Right lobe of liver (tissue), 6 donors: ENCODE measurements at regions not wholly inside any gene's neighbourhood (a gene's known extent, or its start where the extent isn't known, plus 50 kb on each side); places are given as distances from the start of the nearest gene placed in this dataset.

Experiments
- ATAC-seq, 4 donors: fragments of 200-7000 bp; cut with Tn5 transposase; one replicate each; pipeline ENCODE4 v1.9.1; 2020; ENCODE audit warnings: mild to moderate bottlenecking in 4 of 4, moderate library complexity in 4 of 4
- DNase-seq, 3 donors: peaks; one replicate each; pipeline ENCODE4 v3.0.0-alpha.2; 2020
- H3K27ac ChIP-seq, 3 donors: fragments of 200-600 bp; one replicate each; pipeline ENCODE4 v1.8.0; 2022
- H3K27me3 ChIP-seq, 2 donors: fragments of 200-600 bp; one replicate each; pipeline ENCODE4 v1.8.0; 2022
- H3K36me3 ChIP-seq, 4 donors: fragments of 200-600 bp; sonication (generic) in 1 of 4; one replicate each; pipeline versions ENCODE4 v1.5.1 to v1.8.0; 2017 to 2022; ENCODE audit warnings: control low read depth in 1 of 4
- H3K4me1 ChIP-seq, 4 donors: fragments of 200-600 bp; sonication (generic) in 1 of 4; one replicate each; pipeline versions ENCODE4 v1.5.1 to v1.8.0; 2017 to 2022; ENCODE audit warnings: control low read depth in 1 of 4
- H3K4me3 ChIP-seq, 3 donors: fragments of 200-600 bp; one replicate each; pipeline ENCODE4 v1.8.0; 2022
- H3K9me3 ChIP-seq, 4 donors: fragments of 200-600 bp; sonication (generic) in 1 of 4; one replicate each; pipeline versions ENCODE4 v1.5.1 to v1.8.0; 2017 to 2022; ENCODE audit warnings: control low read depth in 1 of 4
- POLR2A ChIP-seq: fragments of 450-650 bp; IDR thresholded peaks from one replicate; pipeline ENCODE4 v1.6.1; 2017; ENCODE audit warnings: antibody characterized with exemption, mild to moderate bottlenecking
- WGBS: methylation state at CpG from one replicate; pipeline ENCODE4 v1.1.6; 2018; ENCODE audit warnings: low coverage, low lambda C conversion rate; ENCODE audit not compliant: insufficient coverage; ENCODE audit errors: missing lambda C conversion rate; 5-methylcytosine and 5-hydroxymethylcytosine counted together
- intact Hi-C, 2 donors: fragments of 100-400 bp; cut with DNase I; formaldehyde crosslinking; loops; one replicate each; pipeline versions ENCODE4 v1.11.2 to v1.14.1; 2022
- TF ChIP-seq, protein P1 (sequence below), 4 donors: fragments of 200-600 bp in 3 of 4; fragments of 450-650 bp in 1 of 4; IDR thresholded peaks; one replicate each; pipeline versions ENCODE4 v1.5.1 to v1.8.0; 2016 to 2022; ENCODE audit warnings: antibody characterized with exemption in 4 of 4, mild to moderate bottlenecking in 2 of 4
- donor health status: DM: no; HTN: yes; CAD: no.
- donor health status: DM: no; HTN: no; CAD: no.
- donor health status: DM: no; HTN: no; CAD: no.
- donor health status: DM: no; HTN: yes; CAD: no.
- donor health status: DM: no; HTN: yes; CAD: no.

DNA sequence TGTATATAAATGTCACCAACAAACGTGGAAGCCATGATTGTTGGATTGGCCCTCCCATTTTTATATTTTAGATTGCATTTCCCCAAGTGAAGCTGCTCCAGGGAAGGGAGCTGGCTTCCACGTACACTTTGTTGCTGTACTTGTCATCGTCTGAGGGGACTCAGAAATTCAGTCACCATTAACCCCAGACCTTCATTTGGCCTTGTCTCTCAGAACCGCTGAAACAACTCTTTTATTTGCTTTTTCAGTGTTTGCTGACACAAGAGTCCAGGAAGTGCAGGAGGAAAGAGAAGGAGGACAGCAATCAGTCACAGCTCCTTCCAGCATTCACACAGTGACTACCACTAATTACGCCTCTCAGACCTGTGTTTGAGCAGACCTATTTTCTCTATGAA, 276.5 kb downstream of the TBL1XR1 start:
- Histone ChIP-seq H3K4me3 (peak overlapping the region in 1 of 3 donors; percentile 12), H3K4me1 (peaks cover 0 to 12% (median 0%) of the 10 kb centered on the region in 4 donors), H3K27me3 (no peaks in the 10 kb centered on the region), H3K9me3 (no peaks in the 10 kb centered on the region), H3K36me3 (no peaks in the 10 kb centered on the region), H3K27ac (peak overlapping the region in 1 of 3 donors; percentile 9)
- DNase-seq (no peak), ATAC-seq (peak; percentile 62 to 94 (median 88))
- TF ChIP-seq, protein P1, sequence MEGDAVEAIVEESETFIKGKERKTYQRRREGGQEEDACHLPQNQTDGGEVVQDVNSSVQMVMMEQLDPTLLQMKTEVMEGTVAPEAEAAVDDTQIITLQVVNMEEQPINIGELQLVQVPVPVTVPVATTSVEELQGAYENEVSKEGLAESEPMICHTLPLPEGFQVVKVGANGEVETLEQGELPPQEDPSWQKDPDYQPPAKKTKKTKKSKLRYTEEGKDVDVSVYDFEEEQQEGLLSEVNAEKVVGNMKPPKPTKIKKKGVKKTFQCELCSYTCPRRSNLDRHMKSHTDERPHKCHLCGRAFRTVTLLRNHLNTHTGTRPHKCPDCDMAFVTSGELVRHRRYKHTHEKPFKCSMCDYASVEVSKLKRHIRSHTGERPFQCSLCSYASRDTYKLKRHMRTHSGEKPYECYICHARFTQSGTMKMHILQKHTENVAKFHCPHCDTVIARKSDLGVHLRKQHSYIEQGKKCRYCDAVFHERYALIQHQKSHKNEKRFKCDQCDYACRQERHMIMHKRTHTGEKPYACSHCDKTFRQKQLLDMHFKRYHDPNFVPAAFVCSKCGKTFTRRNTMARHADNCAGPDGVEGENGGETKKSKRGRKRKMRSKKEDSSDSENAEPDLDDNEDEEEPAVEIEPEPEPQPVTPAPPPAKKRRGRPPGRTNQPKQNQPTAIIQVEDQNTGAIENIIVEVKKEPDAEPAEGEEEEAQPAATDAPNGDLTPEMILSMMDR (IDR thresholded peaks at IDR 0.05): no peak
- no peak for TF ChIP-seq POLR2A
- intact Hi-C loops: no loop called here
- 29% methylated on average over 5 of the region's 5 CpGs for WGBS

DNA sequence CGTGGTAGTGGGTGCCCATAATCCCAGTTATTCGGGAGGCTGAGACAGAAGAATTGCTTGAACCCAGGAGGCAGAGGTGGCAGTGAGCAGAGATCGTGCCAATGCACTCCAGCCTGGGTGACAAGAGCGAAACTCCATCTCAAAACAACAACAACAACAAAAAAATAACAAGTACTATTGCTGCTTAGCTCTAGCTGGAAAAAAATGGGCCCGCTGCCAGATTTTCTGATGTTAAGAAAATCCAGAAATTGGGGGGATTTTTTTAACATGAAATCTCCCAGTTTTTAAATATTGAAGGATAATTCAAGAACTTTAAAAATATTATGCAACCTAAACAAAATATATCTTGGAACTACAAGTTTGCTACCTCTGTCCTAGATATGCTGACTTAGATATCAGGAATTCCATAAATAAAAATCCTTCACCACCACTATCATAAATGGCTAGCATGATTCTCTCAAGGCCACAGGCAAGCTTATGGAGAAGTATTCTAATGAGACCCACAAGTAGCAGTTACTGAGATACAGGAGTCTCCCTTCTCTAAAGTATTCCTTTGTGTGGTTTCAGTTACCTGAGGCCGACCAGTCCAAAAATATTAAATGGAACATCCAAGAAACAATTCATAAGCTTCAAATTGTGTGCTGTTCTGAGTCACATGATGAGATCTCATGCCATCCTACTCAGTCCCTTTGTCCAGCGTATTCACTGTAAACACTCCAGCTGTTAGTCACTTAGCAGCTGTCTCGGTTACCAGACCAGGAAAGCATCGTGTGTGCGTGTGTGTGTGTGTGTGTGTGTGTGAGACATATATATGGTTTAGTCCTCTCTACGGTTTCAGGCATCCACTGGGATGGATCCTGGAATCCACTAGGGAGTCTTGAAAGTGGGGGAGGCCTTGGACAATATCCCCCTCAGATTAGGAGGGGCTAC, 277.2 kb downstream of the TBL1XR1 start:
- ATAC-seq (peak in 2 of 4 donors; percentile 39 to 52), DNase-seq (no peak)
- H3K27me3 ChIP-seq: no peaks in the 10 kb centered on the region
- H3K4me1 ChIP-seq: peaks cover 0 to 12% (median 0%) of the 10 kb centered on the region in 4 donors
- 76% methylated on average over 7 of the region's 11 CpGs for WGBS
- peak overlapping the region in 1 of 3 donors; percentile 9 for H3K27ac ChIP-seq
- TF ChIP-seq POLR2A: no peak
- TF ChIP-seq, protein P1 (IDR thresholded peaks at IDR 0.05): no peak
- no peaks in the 10 kb centered on the region for H3K9me3 ChIP-seq
- intact Hi-C loops: no loop called here
- no peaks in the 10 kb centered on the region for H3K36me3 ChIP-seq
- no peak overlapping the region for H3K4me3 ChIP-seq

DNA sequence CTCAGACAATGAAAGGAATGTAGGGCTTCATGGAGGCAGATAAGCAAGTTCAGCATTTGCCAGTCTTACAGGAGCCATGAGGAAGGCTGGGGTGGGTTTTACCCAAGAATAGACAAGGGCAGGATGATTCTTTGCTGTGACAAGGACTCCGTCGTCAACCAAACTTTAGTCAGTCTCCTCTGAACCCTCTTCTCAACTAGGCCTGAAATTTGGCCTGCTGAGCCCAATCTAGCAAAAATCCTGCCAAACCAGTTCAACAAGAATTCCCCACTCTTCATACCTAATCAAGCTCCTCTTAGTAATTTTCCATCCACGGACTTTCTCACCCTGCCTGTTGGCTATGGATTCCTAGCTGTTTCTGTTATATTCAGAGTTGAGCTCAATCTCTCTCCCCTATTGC, 280.5 kb downstream of the TBL1XR1 start:
- intact Hi-C loops: no loop called here
- no CpG with 5 or more reads among the region's 3 CpGs for WGBS
- no peaks in the 10 kb centered on the region for H3K27me3 ChIP-seq
- DNase-seq: no peak
- H3K4me1 ChIP-seq: peaks cover 0 to 12% (median 0%) of the 10 kb centered on the region in 4 donors
- no peak overlapping the region for H3K27ac ChIP-seq
- TF ChIP-seq POLR2A: no peak
- TF ChIP-seq, protein P1 (IDR thresholded peaks at IDR 0.05): no peak
- no peak overlapping the region for H3K4me3 ChIP-seq
- no peak for ATAC-seq
- H3K9me3 ChIP-seq: no peaks in the 10 kb centered on the region
- H3K36me3 ChIP-seq: no peaks in the 10 kb centered on the region

- ATAC-seq (no peak), DNase-seq (no peak)
- Histone ChIP-seq H3K4me3 (no peak overlapping the region), H3K9me3 (no peaks in the 10 kb centered on the region), H3K27ac (no peak overlapping the region), H3K4me1 (no peaks in the 10 kb centered on the region), H3K36me3 (no peaks in the 10 kb centered on the region), H3K27me3 (no peaks in the 10 kb centered on the region)
- WGBS: 83% methylated on average over 1 of the region's 1 CpG
- TF ChIP-seq, protein P1 (IDR thresholded peaks at IDR 0.05): no peak
- TF ChIP-seq POLR2A: no peak
- intact Hi-C loops: no loop called here
Observed at GRCh38 chr3:176914764-176915163, 282.5 kb downstream of the TBL1XR1 start.
